BLaER1 (cell line): ENCODE measurements at regions not wholly inside any gene's neighbourhood (a gene's known extent, or its start where the extent isn't known, plus 50 kb on each side); places are given as distances from the start of the nearest gene placed in this dataset.

Experiments
- H3K27ac ChIP-seq: shearing (Covaris generic); formaldehyde crosslinking; 2 replicates; pipeline ENCODE4 v1.8.1; 2022
- H3K27me3 ChIP-seq: shearing (Covaris generic); formaldehyde crosslinking; 2 replicates; pipeline ENCODE4 v1.8.1; 2022
- H3K36me3 ChIP-seq: shearing (Covaris generic); formaldehyde crosslinking; 2 replicates; pipeline ENCODE4 v1.8.1; 2022
- H3K4me1 ChIP-seq: shearing (Covaris generic); formaldehyde crosslinking; 2 replicates; pipeline ENCODE4 v1.8.1; 2022
- H3K4me2 ChIP-seq: shearing (Covaris generic); formaldehyde crosslinking; 2 replicates; pipeline ENCODE4 v1.8.1; 2022
- H3K4me3 ChIP-seq: shearing (Covaris generic); formaldehyde crosslinking; 2 replicates; pipeline ENCODE4 v1.8.1; 2022
- H3K9ac ChIP-seq: shearing (Covaris generic); formaldehyde crosslinking; 2 replicates; pipeline ENCODE4 v1.8.1; 2022
- H3K9me3 ChIP-seq: shearing (Covaris generic); formaldehyde crosslinking; 2 replicates; pipeline ENCODE4 v1.8.1; 2022
- H4K20me1 ChIP-seq: shearing (Covaris generic); formaldehyde crosslinking; 2 replicates; pipeline ENCODE4 v1.8.1; 2022
- Cebpa-rat ChIP-seq: shearing (Covaris generic); IDR thresholded peaks from 2 replicates; pipeline ENCODE4 v1.8.1; 2022

- Histone ChIP-seq H3K36me3 (no peaks in the 10 kb centered on the region), H3K4me1 (no peaks in the 10 kb centered on the region), H3K9ac (no peak overlapping the region), H3K9me3 (no peaks in the 10 kb centered on the region), H3K27ac (no peak overlapping the region), H4K20me1 (no peaks in the 10 kb centered on the region), H3K4me2 (no peak overlapping the region), H3K27me3 (no peaks in the 10 kb centered on the region), H3K4me3 (no peak overlapping the region)
- TF ChIP-seq Cebpa-rat: no peak
Observed at GRCh38 chr9:87089506-87089905, 142.2 kb upstream of the GAS1 start.

GRCh38 chr9:87089929-87090328, 142.6 kb upstream of the GAS1 start:
- H3K9ac ChIP-seq: no peak overlapping the region
- H4K20me1 ChIP-seq: no peaks in the 10 kb centered on the region
- TF ChIP-seq Cebpa-rat: no peak
- H3K4me3 ChIP-seq: no peak overlapping the region
- H3K9me3 ChIP-seq: no peaks in the 10 kb centered on the region
- no peaks in the 10 kb centered on the region for H3K36me3 ChIP-seq
- no peaks in the 10 kb centered on the region for H3K27me3 ChIP-seq
- H3K4me1 ChIP-seq: no peaks in the 10 kb centered on the region
- H3K4me2 ChIP-seq: no peak overlapping the region
- H3K27ac ChIP-seq: no peak overlapping the region

DNA sequence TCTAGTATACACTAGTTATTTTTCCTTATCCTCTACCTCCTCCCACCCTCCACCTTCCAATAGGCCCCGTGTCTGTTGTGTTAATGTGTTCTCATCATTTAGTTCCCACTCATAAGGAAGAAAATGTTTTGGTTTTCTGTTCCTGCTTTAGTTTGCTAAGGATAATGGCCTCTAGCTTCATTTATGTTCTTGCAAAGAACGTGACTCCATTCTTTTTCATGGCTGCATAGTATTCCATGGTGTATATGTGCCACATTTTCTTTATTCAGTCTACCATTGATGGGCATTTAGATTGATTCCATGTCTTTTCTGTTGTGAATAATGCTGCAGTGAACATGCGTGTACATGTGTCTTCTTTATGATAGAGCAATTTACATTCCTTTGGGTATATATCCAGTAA, 146.5 kb upstream of the GAS1 start:
- no peak overlapping the region for H3K9ac ChIP-seq
- TF ChIP-seq Cebpa-rat: no peak

GRCh38 chr9:87095951-87096350, 148.6 kb upstream of the GAS1 start:
- H4K20me1 ChIP-seq: no peaks in the 10 kb centered on the region
- no peak overlapping the region for H3K27ac ChIP-seq
- no peaks in the 10 kb centered on the region for H3K27me3 ChIP-seq
- H3K9ac ChIP-seq: no peak overlapping the region
- no peak overlapping the region for H3K4me3 ChIP-seq
- no peak overlapping the region for H3K4me2 ChIP-seq
- H3K9me3 ChIP-seq: no peaks in the 10 kb centered on the region
- no peaks in the 10 kb centered on the region for H3K36me3 ChIP-seq
- H3K4me1 ChIP-seq: no peaks in the 10 kb centered on the region
- TF ChIP-seq Cebpa-rat: no peak

More for the DNA sequence above, 146.5 kb upstream of the GAS1 start:
- Histone ChIP-seq H3K4me1 (no peaks in the 10 kb centered on the region), H3K27me3 (no peaks in the 10 kb centered on the region), H3K4me3 (no peak overlapping the region), H3K27ac (no peak overlapping the region), H3K36me3 (no peaks in the 10 kb centered on the region), H4K20me1 (no peaks in the 10 kb centered on the region), H3K9me3 (no peaks in the 10 kb centered on the region), H3K4me2 (no peak overlapping the region)

GRCh38 chr9:87096506-87096905, 149.2 kb upstream of the GAS1 start:
- H3K27me3 ChIP-seq: no peaks in the 10 kb centered on the region
- TF ChIP-seq Cebpa-rat: no peak
- H4K20me1 ChIP-seq: no peaks in the 10 kb centered on the region
- H3K36me3 ChIP-seq: no peaks in the 10 kb centered on the region
- H3K27ac ChIP-seq: no peak overlapping the region
- H3K9me3 ChIP-seq: no peaks in the 10 kb centered on the region
- no peak overlapping the region for H3K4me3 ChIP-seq
- H3K4me1 ChIP-seq: no peaks in the 10 kb centered on the region
- H3K9ac ChIP-seq: no peak overlapping the region
- H3K4me2 ChIP-seq: no peak overlapping the region

- TF ChIP-seq Cebpa-rat: no peak
- Histone ChIP-seq H3K27ac (no peak overlapping the region), H3K9me3 (no peaks in the 10 kb centered on the region), H3K27me3 (no peaks in the 10 kb centered on the region), H3K4me1 (no peaks in the 10 kb centered on the region), H3K36me3 (no peaks in the 10 kb centered on the region), H3K9ac (no peak overlapping the region), H3K4me2 (no peak overlapping the region), H3K4me3 (no peak overlapping the region), H4K20me1 (no peaks in the 10 kb centered on the region)
Observed at GRCh38 chr9:87097238-87097637, 149.9 kb upstream of the GAS1 start.

- Histone ChIP-seq H3K9me3 (no peaks in the 10 kb centered on the region), H3K36me3 (no peaks in the 10 kb centered on the region), H4K20me1 (no peaks in the 10 kb centered on the region), H3K4me3 (no peak overlapping the region), H3K4me1 (no peaks in the 10 kb centered on the region), H3K4me2 (no peak overlapping the region), H3K9ac (no peak overlapping the region), H3K27me3 (no peaks in the 10 kb centered on the region), H3K27ac (no peak overlapping the region)
- TF ChIP-seq Cebpa-rat: no peak
Observed at GRCh38 chr9:87099407-87099806, 152.1 kb upstream of the GAS1 start.

GRCh38 chr9:87100001-87100400, 152.7 kb upstream of the GAS1 start:
- H3K27ac ChIP-seq: no peak overlapping the region
- H3K9ac ChIP-seq: no peak overlapping the region
- TF ChIP-seq Cebpa-rat: no peak
- H3K27me3 ChIP-seq: no peaks in the 10 kb centered on the region
- H4K20me1 ChIP-seq: no peaks in the 10 kb centered on the region
- H3K9me3 ChIP-seq: no peaks in the 10 kb centered on the region
- no peaks in the 10 kb centered on the region for H3K4me1 ChIP-seq
- H3K4me3 ChIP-seq: no peak overlapping the region
- H3K36me3 ChIP-seq: no peaks in the 10 kb centered on the region
- no peak overlapping the region for H3K4me2 ChIP-seq

DNA sequence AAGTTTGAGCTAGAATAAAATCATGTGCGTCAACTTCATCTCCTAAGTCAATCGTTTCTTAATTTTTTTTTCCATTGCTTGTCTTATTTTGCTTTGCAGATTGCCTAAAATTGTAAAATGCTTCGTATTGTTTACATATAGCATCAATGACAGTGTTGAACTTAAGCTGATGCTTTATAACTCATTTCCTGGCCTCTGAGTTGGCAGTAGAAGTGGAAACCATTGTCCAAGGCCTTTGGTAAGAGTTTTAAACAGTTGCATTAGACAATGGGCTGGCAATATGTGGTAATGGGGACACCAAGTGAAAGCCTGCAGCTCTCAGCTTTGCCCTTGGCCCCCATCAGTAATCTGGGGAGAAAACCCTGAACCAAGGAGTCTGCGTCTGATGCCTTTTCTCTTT, 154.8 kb upstream of the GAS1 start:
- Histone ChIP-seq H3K27ac (no peak overlapping the region), H4K20me1 (no peaks in the 10 kb centered on the region), H3K4me3 (no peak overlapping the region), H3K4me2 (no peak overlapping the region), H3K36me3 (no peaks in the 10 kb centered on the region), H3K9me3 (no peaks in the 10 kb centered on the region), H3K9ac (no peak overlapping the region), H3K4me1 (no peaks in the 10 kb centered on the region), H3K27me3 (no peaks in the 10 kb centered on the region)
- no peak for TF ChIP-seq Cebpa-rat

- no peaks in the 10 kb centered on the region for H3K36me3 ChIP-seq
- no peak overlapping the region for H3K27ac ChIP-seq
- H3K4me1 ChIP-seq: no peaks in the 10 kb centered on the region
- no peak overlapping the region for H3K4me2 ChIP-seq
- no peaks in the 10 kb centered on the region for H4K20me1 ChIP-seq
- TF ChIP-seq Cebpa-rat: no peak
- H3K27me3 ChIP-seq: no peaks in the 10 kb centered on the region
- H3K9me3 ChIP-seq: peaks cover 11% of the 10 kb centered on the region
- no peak overlapping the region for H3K4me3 ChIP-seq
- no peak overlapping the region for H3K9ac ChIP-seq
Observed at GRCh38 chr9:87107072-87107471, 159.8 kb upstream of the GAS1 start.

DNA sequence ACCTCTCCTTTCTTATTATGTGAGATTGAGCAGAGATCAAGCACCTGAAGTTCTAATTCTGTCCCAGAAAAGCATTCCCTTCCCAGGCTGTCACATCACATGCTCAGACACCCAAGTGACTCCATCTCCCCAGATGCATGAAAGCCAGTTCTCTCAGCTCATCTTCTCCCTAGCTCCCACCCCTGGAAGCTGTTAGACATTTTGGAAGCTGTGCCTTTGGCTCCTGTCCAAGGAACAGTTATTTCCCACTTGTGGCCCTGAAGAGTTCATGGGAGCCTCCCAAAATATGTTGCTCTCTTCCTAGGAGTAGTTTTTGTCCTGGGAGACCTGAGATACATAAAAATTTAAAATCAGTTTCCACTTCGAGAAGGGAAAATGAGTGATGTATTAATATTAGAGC, 161.4 kb upstream of the GAS1 start:
- no peak overlapping the region for H3K9ac ChIP-seq
- H3K27ac ChIP-seq: no peak overlapping the region
- no peaks in the 10 kb centered on the region for H4K20me1 ChIP-seq
- no peak overlapping the region for H3K4me2 ChIP-seq
- no peaks in the 10 kb centered on the region for H3K27me3 ChIP-seq
- peaks cover 11% of the 10 kb centered on the region for H3K9me3 ChIP-seq
- H3K4me1 ChIP-seq: no peaks in the 10 kb centered on the region
- no peak for TF ChIP-seq Cebpa-rat
- H3K36me3 ChIP-seq: no peaks in the 10 kb centered on the region
- no peak overlapping the region for H3K4me3 ChIP-seq
